Lung (tissue), 11 donors: ENCODE measurements at regions not wholly inside any gene's neighbourhood (a gene's known extent, or its start where the extent isn't known, plus 50 kb on each side); places are given as distances from the start of the nearest gene placed in this dataset.
A peak's percentile ranks its signal among the peaks of the same experiment; 100 is the strongest.

Source experiments
- ATAC-seq: fragments of 200-7000 bp; cut with Tn5 transposase; one replicate; pipeline ENCODE4 v1.9.1; 2020; ENCODE audit warnings: moderate number of reproducible peaks; ENCODE audit not compliant: insufficient read depth, low FRiP score
- DNase-seq, 3 donors: peaks; one replicate each; pipeline ENCODE4 v3.0.0-alpha.2; 2013 to 2017
- H3K27ac ChIP-seq, 2 donors: one replicate each; pipeline ENCODE4 v1.5.1; 2013; ENCODE audit warnings: mild to moderate bottlenecking in 2 of 2, moderate library complexity in 2 of 2, control low read depth in 1 of 2, inconsistent platforms in 1 of 2, low read depth in 1 of 2, low read length in 1 of 2
- H3K27me3 ChIP-seq, 3 donors: one replicate each; pipeline ENCODE4 v1.5.1; 2013; ENCODE audit warnings: low read length in 2 of 3; ENCODE audit not compliant: control insufficient read depth in 3 of 3, insufficient read depth in 3 of 3
- H3K36me3 ChIP-seq, 4 donors: one replicate each; pipeline ENCODE4 v1.5.1; 2013; ENCODE audit warnings: low read length in 4 of 4, mild to moderate bottlenecking in 1 of 4, moderate library complexity in 1 of 4; ENCODE audit not compliant: control insufficient read depth in 4 of 4, insufficient read depth in 4 of 4
- H3K4me1 ChIP-seq, 5 donors: one replicate each; pipeline ENCODE4 v1.5.1; 2013; ENCODE audit warnings: low read length in 5 of 5, mild to moderate bottlenecking in 2 of 5, moderate library complexity in 1 of 5; ENCODE audit not compliant: control insufficient read depth in 5 of 5, insufficient read depth in 5 of 5
- H3K4me3 ChIP-seq: one replicate; pipeline ENCODE4 v1.5.1; 2013; ENCODE audit warnings: mild to moderate bottlenecking, control low read depth, moderate library complexity
- H3K9ac ChIP-seq, 2 donors: one replicate each; pipeline ENCODE4 v1.5.1; 2013; ENCODE audit warnings: low read length in 2 of 2, control low read depth in 1 of 2; ENCODE audit not compliant: insufficient read depth in 1 of 2
- H3K9me3 ChIP-seq, 4 donors: one replicate each; pipeline ENCODE4 v1.5.1; 2013; ENCODE audit warnings: low read length in 3 of 4, mild to moderate bottlenecking in 1 of 4, moderate library complexity in 1 of 4; ENCODE audit not compliant: control insufficient read depth in 4 of 4, insufficient read depth in 3 of 4
- CTCF ChIP-seq: IDR thresholded peaks from 2 replicates; pipeline ENCODE4 v1.5.1; 2012; ENCODE audit warnings: mild to moderate bottlenecking; ENCODE audit errors: control extremely low read depth, extremely low read depth
- WGBS, 2 donors: extraction: QIAGEN DNeasy Blood & Tissue Kit; methylation state at CpG; one replicate each; pipeline ENCODE4 v1.1.7; 2013; 5-methylcytosine and 5-hydroxymethylcytosine counted together
- donor health status: control.
- donor health status: control.
- donor health status: Bipolar disorder and iron deficiency.
- donor health status: healthy.
- donor health status: DM: yes; HTN: yes; CAD: no.

- H3K9me3 ChIP-seq, result no peaks in the 10 kb centered on the region
- DNase-seq, result no peak
- H3K4me3 ChIP-seq, result no peak overlapping the region
- no peaks in the 10 kb centered on the region for H3K4me1 ChIP-seq
- ATAC-seq, result no peak
- TF ChIP-seq CTCF, result no peak
- H3K27me3 ChIP-seq, result no peaks in the 10 kb centered on the region
- H3K27ac ChIP-seq, result no peak overlapping the region
- no peaks in the 10 kb centered on the region for H3K36me3 ChIP-seq
- H3K9ac ChIP-seq, result no peak overlapping the region
- WGBS, 2 donors, result 67 to 80% methylated on average over 4 of the region's 4 CpGs
Observed at GRCh38 chr20:40459299-40459698, 229.7 kb downstream of the MAFB start.

GRCh38 chr20:40457404-40457803, 231.6 kb downstream of the MAFB start:
- no peaks in the 10 kb centered on the region for H3K4me1 ChIP-seq
- H3K4me3 ChIP-seq, result no peak overlapping the region
- no peaks in the 10 kb centered on the region for H3K27me3 ChIP-seq
- no peak for ATAC-seq
- H3K36me3 ChIP-seq, result no peaks in the 10 kb centered on the region
- no peaks in the 10 kb centered on the region for H3K9me3 ChIP-seq
- no peak overlapping the region for H3K27ac ChIP-seq
- no peak overlapping the region for H3K9ac ChIP-seq
- WGBS, 2 donors, result 74 to 93% methylated on average over 3 of the region's 3 CpGs
- TF ChIP-seq CTCF, result no peak
- DNase-seq, result no peak

- no peaks in the 10 kb centered on the region for H3K4me1 ChIP-seq
- H3K9me3 ChIP-seq, result no peaks in the 10 kb centered on the region
- no peak overlapping the region for H3K27ac ChIP-seq
- H3K27me3 ChIP-seq, result no peaks in the 10 kb centered on the region
- H3K4me3 ChIP-seq, result no peak overlapping the region
- WGBS, 2 donors, result 90 to 96% methylated on average over 3 of the region's 3 CpGs
- no peak for TF ChIP-seq CTCF
- no peaks in the 10 kb centered on the region for H3K36me3 ChIP-seq
- no peak for ATAC-seq
- no peak overlapping the region for H3K9ac ChIP-seq
- no peak for DNase-seq
Observed at GRCh38 chr20:40452758-40453157, 236.3 kb downstream of the MAFB start.

GRCh38 chr20:40451552-40451951, 237.5 kb downstream of the MAFB start:
- no peak overlapping the region for H3K27ac ChIP-seq
- H3K9ac ChIP-seq, result no peak overlapping the region
- no peak for TF ChIP-seq CTCF
- no peaks in the 10 kb centered on the region for H3K9me3 ChIP-seq
- WGBS, 2 donors, result 88 to 100% methylated on average over 1 of the region's 1 CpG
- DNase-seq (peak in 1 of 3 donors; percentile 20), ATAC-seq (no peak)
- H3K27me3 ChIP-seq, result no peaks in the 10 kb centered on the region
- H3K4me1 ChIP-seq, result peaks cover 0 to 9% (median 0%) of the 10 kb centered on the region in 5 donors
- no peaks in the 10 kb centered on the region for H3K36me3 ChIP-seq
- no peak overlapping the region for H3K4me3 ChIP-seq
